Retina (tissue), 1 donor: ENCODE measurements at regions not wholly inside any gene's neighbourhood (a gene's known extent, or its start where the extent isn't known, plus 50 kb on each side); places are given as distances from the start of the nearest gene placed in this dataset.

Source experiments
- DNase-seq: peaks from one replicate; pipeline ENCODE4 v3.0.0-alpha.2; 2016

- DNase-seq = no peak
Measured at GRCh38 chr6:164007881-164008280, 593.4 kb downstream of the QKI start.

GRCh38 chr6:164006459-164006858, 591.9 kb downstream of the QKI start:
- DNase-seq = no peak

DNA sequence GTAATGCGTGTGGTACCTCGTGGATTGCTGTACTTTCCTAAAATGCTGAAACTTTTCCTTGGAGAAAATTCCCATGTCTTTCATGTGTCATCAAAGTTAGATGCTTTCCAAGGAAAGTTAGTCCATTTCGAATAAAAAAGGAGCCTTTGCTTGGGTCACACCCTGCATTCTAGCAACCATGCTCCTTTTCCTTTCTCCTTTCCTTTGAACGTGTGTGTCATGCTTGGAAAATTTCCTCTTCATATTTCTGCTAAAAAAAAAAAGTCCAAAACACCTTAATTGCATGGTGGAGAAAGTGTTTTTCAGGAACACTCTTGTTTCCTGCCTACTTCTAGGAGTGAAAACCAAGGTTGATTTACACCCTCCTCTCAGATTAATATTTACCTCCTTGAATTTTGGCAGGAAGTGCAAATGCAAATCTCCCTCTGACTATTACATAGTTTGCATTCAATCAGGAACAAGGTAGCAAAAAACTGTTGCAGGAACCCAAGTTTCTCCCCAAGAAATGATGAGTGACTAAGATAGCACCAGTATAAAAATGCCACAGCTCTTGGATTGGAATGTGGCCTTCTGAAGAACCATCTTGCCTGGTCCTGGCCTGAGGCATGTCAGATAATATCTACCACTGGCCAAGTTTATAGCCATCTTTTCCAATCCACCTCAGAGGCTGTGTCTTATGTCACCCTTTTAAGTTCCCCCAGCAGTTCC, 590.6 kb downstream of the QKI start:
- no peak for DNase-seq

DNA sequence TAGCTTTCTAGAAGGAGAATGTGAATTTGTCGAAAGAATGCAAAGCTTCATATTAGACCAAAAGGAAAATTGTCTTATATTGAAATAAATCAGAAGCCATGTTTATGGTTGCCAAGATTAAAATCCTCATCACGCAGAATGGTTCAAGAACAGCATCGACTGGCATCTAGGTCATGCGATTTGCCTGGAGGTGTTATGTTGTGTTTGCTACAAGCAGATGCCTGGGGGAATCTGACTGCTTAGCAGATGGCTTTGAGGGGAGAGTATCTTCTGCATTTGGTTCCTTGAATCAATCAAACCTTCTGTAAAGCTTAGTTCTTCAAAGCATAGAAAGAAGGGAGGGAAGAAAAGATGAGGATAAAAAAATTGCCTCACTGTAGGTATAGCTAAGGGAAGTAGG, 585.8 kb downstream of the QKI start:
- no peak for DNase-seq

DNA sequence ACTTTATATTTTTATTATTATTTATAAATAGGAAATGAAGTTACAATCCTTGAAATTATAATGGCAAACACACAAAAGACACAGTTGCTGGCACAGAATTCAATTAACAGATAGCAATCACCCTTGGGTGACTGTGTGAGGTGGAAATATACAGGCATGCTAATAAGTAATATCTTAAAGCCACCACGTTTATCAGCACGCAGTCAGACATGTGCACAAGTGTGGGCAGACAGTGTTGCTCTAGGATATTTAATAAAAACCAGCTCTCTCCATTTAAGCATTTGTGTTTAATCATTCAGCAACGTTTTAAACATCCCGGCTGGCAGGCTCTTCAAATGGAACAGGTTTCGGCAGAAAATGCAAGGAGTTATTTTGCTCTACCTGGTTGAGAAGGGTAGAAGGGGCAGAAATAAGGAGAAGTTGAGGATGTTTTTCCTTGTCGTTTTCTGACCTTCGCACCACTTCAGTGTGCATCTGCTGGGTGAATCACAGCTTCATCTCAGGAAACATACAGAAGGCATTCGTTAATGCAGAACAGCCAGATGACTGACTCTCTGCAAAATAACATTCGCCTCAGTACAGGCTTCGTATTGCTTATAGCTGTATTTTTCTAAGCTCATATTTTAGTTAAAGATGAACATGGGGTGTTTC, 585.1 kb downstream of the QKI start:
- no peak for DNase-seq

GRCh38 chr6:163998496-163998895, 584.0 kb downstream of the QKI start:
- no peak for DNase-seq

DNA sequence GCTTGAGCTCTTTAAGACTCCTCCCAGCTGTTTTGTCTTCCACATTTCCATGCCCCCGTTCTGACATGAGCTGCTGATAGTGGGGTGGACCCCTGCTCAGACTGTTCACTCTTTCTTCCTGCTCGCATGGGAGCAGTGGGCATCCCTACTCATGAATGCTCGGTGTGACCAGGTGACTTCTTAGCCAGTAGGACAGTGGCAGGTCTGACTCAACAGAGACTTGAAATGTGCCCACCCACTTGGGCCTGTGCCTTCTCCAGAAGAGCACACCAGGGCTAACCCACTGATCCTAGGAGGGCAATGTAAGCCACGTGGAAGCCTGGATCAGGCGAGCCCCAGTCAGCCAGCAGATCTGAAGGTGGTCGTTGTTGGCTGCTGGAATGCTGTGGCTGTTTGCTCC, 582.0 kb downstream of the QKI start:
- no peak for DNase-seq

DNA sequence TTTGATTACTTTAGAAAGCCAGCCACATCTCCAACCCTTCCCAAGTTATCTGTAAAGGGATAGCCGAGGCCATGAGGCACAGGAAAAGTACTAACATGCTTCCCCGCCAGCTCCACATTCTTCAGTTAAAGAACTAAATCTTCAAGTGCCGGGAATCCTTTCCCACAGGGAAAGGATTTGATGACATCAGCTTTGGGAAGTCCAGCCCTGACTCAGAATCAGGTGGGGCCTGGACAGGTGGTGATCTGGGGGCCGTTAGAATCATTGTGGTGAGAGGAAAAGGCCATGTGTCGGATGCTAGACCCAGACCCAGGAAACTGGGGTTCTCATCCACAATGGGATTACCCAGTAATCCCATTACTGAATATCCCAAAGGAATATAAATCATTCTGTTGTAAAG, 580.0 kb downstream of the QKI start:
- DNase-seq = no peak

- DNase-seq = no peak
Measured at GRCh38 chr6:163992701-163993100, 578.2 kb downstream of the QKI start.

DNA sequence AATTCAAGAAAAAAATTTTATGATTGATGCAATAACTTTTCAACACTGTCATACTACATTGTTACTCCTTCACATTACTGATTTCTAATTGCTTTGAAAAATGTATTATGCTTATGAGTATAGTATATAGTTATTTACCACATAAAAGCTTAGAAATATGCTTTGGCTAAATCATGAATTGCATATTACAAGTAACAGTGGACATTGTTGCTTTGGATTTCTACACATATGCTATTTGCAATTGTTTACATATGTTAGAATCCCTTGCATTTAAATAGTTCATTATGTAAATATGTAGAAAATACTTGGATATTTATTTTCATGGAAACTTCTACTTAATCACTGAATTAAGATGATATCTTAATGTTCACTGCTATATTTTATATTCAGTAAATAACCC, 577.5 kb downstream of the QKI start:
- DNase-seq = no peak

DNA sequence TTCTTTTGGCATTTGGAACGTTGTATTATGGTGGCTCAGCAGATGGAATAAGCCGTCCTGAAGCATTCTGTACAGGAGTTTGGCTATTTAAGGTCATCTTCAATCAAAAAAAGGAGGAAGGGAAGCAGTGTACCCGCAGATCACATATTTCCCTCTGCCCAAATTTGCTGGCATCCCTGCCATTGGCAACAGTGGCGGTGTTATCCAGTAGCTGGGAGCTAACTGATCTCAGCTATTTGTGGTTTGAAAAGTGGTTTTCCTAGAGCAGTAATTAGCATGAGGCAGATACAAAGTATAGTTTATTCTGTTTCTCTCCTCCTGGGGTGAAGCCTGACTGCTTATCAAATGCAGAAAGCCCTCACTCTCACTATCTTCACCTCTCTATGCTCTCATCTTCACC, 576.8 kb downstream of the QKI start:
- no peak for DNase-seq

GRCh38 chr6:163986313-163986712, 571.8 kb downstream of the QKI start:
- no peak for DNase-seq

GRCh38 chr6:163985710-163986109, 571.2 kb downstream of the QKI start:
- no peak for DNase-seq

DNA sequence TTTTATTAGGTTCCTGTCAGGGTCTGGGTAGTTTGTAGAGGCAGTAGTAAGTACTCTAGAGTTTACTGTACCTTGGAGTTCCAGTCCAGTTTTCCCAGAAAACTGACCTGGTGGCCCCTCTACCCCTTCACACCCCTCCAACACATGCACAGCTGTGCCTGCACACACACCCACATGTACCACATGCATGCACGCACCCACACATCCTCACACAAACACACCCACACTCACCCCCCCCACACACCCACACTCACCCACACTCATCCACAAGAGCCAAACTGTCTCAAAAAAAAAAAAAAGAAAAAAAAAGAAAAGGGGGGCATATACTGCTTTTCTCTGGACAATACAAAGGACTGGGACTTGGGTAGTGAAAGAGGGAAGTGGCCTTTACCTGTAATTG, 570.5 kb downstream of the QKI start:
- DNase-seq = no peak

GRCh38 chr6:163984124-163984936, 569.8 kb downstream of the QKI start:
- DNase-seq = no peak

- peak; percentile 63 for DNase-seq
Measured at GRCh38 chr6:163983679-163984078, 569.2 kb downstream of the QKI start.

DNA sequence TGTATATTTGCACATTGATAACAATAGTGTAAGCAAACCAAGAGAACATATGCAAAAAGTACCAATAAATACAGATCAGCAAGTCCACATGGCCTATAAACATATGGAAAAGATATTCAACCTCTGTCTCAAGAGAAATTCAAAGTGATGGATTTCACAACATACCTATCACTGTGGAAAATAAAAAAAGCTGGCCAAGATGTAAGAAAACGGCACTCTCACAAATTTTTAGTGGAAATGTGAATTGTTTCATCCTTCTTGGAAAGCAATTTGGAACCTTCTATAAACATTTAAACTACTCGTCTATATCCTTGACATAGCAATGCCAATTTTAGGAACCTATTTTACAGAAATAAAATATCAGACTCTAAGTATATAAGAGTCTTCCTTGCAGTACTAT, 559.8 kb downstream of the QKI start:
- no peak for DNase-seq

GRCh38 chr6:163971841-163972838, 557.6 kb downstream of the QKI start:
- DNase-seq = no peak

- no peak for DNase-seq
Measured at GRCh38 chr6:163970846-163971564, 556.5 kb downstream of the QKI start.

GRCh38 chr6:163965426-163966348, 551.2 kb downstream of the QKI start:
- peak; percentile 27 for DNase-seq

GRCh38 chr6:163964789-163965188, 550.3 kb downstream of the QKI start:
- DNase-seq = no peak
